AG04450 (cell line): ENCODE measurements at regions not wholly inside any gene's neighbourhood (a gene's known extent, or its start where the extent isn't known, plus 50 kb on each side); places are given as distances from the start of the nearest gene placed in this dataset.

ENCODE experiments used
- CTCF ChIA-PET: fragments of 300-600, 350-600 bp; formaldehyde crosslinking; extraction: SDS; loops from one replicate; lab custom pipeline; 2022; ENCODE audit warnings: antibody characterized with exemption, inconsistent platforms; lab: Charles Lee
- POLR2A ChIA-PET: fragments of 350-600 bp; formaldehyde crosslinking; extraction: SDS; loops from one replicate; lab custom pipeline; 2021; ENCODE audit warnings: antibody characterized with exemption, inconsistent platforms; lab: Yijun Ruan, JAX
- DNase-seq: peaks from one replicate; pipeline ENCODE4 v3.0.0-alpha.2; 2011; ENCODE audit warnings: low read depth, low spot score
- H3K27ac ChIP-seq: one replicate; pipeline ENCODE4 v1.5.1; 2012; ENCODE audit warnings: low read depth, low read length, control low read depth
- H3K27me3 ChIP-seq: one replicate; pipeline ENCODE4 v1.6.0; 2012; ENCODE audit warnings: low read length; ENCODE audit not compliant: control insufficient read depth, insufficient read depth
- H3K4me3 ChIP-seq: 2 replicates; pipeline ENCODE4 v1.5.1; 2011; ENCODE audit warnings: mild to moderate bottlenecking, low read depth, low read length, control low read depth
- H3K9me3 ChIP-seq: 2 replicates; pipeline ENCODE4 v1.5.1; 2012; ENCODE audit warnings: low read length; ENCODE audit not compliant: control insufficient read depth, insufficient read depth
- TF ChIP-seq, protein P1 (sequence below): IDR thresholded peaks from 2 replicates; pipeline ENCODE4 v1.5.1; 2011; ENCODE audit warnings: low read depth, low read length, control low read depth, inconsistent platforms

DNA sequence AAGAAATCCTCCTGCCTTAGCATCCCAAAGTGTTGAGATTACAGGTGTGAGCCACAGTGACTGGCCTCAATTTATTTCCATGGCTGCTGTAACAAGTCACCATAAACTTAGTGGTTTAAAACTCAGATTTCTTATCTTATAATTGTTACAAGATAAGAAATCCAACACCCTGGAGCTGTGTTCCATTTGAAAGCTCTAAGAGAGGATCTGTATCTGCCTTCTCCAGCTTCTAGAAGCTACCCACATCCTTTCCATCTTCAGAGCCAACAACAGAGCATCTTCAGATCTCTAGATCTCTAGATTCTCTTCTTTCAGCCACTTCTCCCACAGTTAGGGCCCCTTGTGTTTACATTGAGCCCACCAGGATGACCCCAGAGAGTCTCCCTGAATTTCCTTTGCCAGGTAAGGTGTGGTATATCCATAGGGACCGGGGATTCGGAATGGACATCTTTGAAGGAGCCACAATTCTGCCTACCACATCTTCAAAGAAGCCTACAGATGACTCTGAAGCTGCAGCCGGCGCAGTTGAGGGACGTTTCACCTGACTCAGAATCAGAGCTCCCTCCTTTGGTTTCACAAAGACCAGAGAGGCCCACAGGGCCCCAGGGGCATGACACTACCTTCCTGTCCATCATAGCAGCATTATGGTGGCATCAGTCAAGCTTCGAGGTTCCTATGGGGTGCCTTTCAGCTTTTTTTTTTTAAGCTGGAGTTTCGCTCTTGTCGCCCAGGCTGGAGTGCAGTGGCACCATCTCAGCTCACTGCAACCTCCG, 87.0 kb upstream of the IGF1R start:
- ChIA-PET CTCF (interaction anchor here (1.2 kb wide), 1 partner anchor 40 kb away, joined by 4 read pairs; no protein-coding TSS in a partner anchor), POLR2A (no interaction called here)
- no peak for DNase-seq
- Histone ChIP-seq H3K27me3 (peaks cover 2% of the 10 kb centered on the region), H3K27ac (no peak overlapping the region), H3K9me3 (no peaks in the 10 kb centered on the region), H3K4me3 (no peak overlapping the region)
- TF ChIP-seq, protein P1, sequence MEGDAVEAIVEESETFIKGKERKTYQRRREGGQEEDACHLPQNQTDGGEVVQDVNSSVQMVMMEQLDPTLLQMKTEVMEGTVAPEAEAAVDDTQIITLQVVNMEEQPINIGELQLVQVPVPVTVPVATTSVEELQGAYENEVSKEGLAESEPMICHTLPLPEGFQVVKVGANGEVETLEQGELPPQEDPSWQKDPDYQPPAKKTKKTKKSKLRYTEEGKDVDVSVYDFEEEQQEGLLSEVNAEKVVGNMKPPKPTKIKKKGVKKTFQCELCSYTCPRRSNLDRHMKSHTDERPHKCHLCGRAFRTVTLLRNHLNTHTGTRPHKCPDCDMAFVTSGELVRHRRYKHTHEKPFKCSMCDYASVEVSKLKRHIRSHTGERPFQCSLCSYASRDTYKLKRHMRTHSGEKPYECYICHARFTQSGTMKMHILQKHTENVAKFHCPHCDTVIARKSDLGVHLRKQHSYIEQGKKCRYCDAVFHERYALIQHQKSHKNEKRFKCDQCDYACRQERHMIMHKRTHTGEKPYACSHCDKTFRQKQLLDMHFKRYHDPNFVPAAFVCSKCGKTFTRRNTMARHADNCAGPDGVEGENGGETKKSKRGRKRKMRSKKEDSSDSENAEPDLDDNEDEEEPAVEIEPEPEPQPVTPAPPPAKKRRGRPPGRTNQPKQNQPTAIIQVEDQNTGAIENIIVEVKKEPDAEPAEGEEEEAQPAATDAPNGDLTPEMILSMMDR, result no peak

DNA sequence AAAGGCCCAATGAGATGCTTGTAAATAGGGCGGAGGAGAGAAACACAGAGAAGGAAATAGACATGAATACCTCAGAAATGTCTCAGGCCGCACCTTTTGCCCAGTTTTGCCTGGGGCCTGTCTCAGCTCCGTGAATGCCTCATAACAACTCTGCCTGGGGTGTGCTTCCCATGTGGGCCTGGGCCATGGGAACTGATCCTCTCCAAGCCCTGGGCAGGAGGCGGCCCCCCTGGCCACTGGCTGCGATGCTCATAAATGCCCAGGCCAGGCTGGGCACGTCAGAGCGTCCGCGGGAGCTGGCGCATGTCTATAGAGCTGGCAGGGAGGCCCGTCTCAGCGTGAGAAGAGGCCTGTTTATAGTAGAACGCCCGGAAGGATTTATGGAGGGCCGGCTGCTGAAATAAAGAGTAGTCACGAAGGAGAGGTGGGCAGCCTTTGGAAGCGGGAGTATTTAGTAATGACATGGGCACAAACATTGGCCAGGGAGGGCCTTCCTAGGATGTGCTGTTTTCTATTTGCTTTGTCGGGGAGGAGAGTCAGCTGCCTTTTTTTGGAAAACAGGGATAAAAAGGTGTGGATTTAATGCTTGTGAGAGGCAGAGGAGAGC, 85.9 kb upstream of the IGF1R start:
- CTCF ChIA-PET, result interaction anchor here (1.2 kb wide), 1 partner anchor 42 kb away, joined by 4 read pairs; no protein-coding TSS in a partner anchor
- POLR2A ChIA-PET, result no interaction called here
- Histone ChIP-seq H3K4me3 (no peak overlapping the region), H3K27ac (no peak overlapping the region), H3K9me3 (no peaks in the 10 kb centered on the region), H3K27me3 (peaks cover 2% of the 10 kb centered on the region)
- TF ChIP-seq, protein P1, result no peak
- no peak for DNase-seq

DNA sequence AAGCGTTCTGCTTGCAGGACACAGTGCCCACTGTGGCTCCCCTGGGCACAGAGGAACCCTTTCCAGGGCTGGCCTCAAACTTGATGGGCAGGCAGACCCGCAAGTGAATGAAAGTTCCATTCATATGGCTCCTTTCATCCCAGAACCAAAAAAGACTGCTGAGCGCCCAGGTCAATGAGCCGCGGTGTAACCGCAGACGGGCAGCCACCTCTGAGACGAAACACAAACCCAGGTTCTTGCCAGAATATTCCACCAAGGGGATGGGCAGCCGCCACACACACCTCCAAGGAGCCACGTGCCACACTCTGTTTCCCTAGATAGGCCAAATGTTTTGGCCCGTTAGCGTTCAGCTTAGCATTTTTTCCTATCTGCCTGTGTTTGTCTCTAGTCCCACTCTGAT, 82.8 kb upstream of the IGF1R start:
- Histone ChIP-seq H3K27me3 (peaks cover 2% of the 10 kb centered on the region), H3K4me3 (no peak overlapping the region), H3K9me3 (no peaks in the 10 kb centered on the region), H3K27ac (no peak overlapping the region)
- ChIA-PET POLR2A (no interaction called here), CTCF (interaction anchor here (0.6 to 2.7 kb wide), 2 partner anchors 46 to 329 kb away, joined by 3 to 11 read pairs; no protein-coding TSS in a partner anchor)
- no peak for DNase-seq
- TF ChIP-seq, protein P1, result no peak

DNA sequence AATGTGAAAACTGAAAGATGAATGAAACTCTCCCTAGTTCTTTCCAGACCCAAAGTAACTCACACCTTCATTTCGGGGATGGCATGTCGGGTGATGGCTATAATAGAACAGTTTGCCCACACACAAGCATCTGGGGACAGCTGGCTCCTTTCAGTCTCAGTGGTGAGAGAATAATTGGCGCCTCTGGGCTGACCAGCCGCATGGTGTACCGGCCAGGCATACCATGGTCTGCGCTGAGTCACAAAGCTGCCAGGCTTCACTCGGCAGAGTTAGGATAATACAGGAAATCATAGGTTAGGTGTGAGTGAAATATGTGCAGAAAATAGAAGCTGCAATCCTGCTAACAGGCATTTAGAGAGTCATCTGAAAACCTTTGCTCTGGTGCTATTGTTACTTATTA, 80.4 kb upstream of the IGF1R start:
- H3K4me3 ChIP-seq, result no peak overlapping the region
- H3K27me3 ChIP-seq, result no peaks in the 10 kb centered on the region
- ChIA-PET CTCF (interaction anchor here (0.8 to 2.7 kb wide), 8 partner anchors 13 to 508 kb away, joined by 3 to 11 read pairs (median 8); no protein-coding TSS in a partner anchor), POLR2A (no interaction called here)
- H3K27ac ChIP-seq, result no peak overlapping the region
- no peak for DNase-seq
- TF ChIP-seq, protein P1, result no peak
- H3K9me3 ChIP-seq, result no peaks in the 10 kb centered on the region
